ENCODE measurements at regions not wholly inside any gene's neighbourhood (a gene's known extent, or its start where the extent isn't known, plus 50 kb on each side); places are given as distances from the start of the nearest gene placed in this dataset.

DNA sequence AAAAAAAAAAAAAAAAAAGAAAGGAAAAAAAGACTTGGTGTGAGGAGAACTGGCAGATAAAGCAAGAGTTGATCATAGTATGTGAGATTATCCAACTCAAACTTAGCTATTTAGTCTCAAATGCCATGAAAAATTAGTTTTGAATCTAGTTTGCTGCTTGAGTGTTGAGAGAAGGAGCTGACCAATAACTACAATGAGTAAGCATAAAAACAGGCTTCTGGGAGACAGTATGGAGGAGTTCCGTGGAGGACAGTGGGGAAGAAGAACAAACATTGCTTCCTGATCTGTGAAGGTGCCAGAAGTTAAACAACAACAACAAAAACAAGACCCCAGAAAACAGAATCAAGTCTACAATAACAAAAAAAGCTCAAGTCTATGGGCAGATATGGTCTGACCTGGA is 317.1 kb upstream of the POT1 start:
- TF ChIP-seq POLR2A (IDR thresholded peaks at IDR 0.05), result no peak
- TF ChIP-seq, protein P1, sequence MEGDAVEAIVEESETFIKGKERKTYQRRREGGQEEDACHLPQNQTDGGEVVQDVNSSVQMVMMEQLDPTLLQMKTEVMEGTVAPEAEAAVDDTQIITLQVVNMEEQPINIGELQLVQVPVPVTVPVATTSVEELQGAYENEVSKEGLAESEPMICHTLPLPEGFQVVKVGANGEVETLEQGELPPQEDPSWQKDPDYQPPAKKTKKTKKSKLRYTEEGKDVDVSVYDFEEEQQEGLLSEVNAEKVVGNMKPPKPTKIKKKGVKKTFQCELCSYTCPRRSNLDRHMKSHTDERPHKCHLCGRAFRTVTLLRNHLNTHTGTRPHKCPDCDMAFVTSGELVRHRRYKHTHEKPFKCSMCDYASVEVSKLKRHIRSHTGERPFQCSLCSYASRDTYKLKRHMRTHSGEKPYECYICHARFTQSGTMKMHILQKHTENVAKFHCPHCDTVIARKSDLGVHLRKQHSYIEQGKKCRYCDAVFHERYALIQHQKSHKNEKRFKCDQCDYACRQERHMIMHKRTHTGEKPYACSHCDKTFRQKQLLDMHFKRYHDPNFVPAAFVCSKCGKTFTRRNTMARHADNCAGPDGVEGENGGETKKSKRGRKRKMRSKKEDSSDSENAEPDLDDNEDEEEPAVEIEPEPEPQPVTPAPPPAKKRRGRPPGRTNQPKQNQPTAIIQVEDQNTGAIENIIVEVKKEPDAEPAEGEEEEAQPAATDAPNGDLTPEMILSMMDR (IDR thresholded peaks at IDR 0.05), result no peak
